Activated CD8-positive, alpha-beta memory T cell treated with anti-CD3 and anti-CD28 coated beads, Interleukin-2, amount 50 U/mL, for 4 hours (primary cell): ENCODE measurements at regions not wholly inside any gene's neighbourhood (a gene's known extent, or its start where the extent isn't known, plus 50 kb on each side); places are given as distances from the start of the nearest gene placed in this dataset.

ENCODE experiments used
- DNase-seq: peaks from one replicate; pipeline ENCODE4 v3.0.0-alpha.2; 2020

DNA sequence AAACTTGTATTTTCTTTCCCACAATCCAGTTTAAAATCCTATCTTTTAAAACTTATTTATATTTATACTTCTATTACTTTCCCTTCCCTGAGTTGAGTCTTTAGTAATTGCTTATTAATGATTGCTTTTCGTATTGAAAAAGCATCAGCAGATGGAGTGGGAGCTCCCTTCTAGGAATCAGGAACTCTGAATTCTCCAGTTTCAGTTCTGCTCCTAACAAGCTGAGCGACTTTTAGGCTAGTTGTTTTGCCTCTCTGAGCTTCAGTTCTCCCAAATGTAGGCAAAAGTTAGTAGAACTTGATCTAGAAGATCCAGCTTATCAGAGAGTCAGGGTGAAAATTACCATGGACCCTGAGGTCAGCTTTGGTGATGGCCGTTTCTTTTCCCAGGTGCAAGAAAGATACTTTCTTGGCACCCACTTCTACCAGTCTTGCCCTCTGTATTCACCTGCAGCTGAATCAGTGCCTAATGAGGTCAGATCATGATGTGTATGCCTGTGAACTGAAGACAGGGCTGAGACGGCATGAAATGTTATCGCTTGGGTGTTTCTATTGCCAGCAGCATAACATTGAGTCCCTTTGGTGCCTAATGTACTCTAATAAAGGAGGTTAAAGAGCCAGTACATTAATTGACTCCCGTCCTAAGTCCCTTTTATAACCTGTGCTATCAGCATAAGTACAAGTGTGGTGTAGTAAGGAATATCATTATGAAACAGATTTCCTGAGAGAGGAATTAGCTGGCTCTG is 194.5 kb upstream of the TBC1D5 start:
- DNase-seq: no peak

DNA sequence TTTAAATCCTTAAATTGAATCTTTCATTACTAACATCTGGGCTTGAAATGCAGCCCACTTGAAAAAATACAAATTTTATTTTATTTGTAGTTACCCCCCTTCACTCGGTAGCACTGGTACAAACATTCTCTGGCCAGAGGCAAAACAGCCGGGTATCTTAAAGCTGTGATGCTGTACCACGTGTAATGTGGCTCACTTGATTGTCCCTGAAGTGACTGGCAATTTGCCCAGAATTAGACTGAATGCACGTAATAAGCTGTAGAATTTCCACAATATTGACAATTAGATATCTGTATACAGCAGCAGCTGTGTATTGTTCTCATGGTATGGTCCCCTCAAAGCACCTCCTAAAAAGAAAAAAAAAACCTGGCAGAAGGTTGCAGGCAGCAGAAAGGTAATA is 192.8 kb upstream of the TBC1D5 start:
- no peak for DNase-seq

DNA sequence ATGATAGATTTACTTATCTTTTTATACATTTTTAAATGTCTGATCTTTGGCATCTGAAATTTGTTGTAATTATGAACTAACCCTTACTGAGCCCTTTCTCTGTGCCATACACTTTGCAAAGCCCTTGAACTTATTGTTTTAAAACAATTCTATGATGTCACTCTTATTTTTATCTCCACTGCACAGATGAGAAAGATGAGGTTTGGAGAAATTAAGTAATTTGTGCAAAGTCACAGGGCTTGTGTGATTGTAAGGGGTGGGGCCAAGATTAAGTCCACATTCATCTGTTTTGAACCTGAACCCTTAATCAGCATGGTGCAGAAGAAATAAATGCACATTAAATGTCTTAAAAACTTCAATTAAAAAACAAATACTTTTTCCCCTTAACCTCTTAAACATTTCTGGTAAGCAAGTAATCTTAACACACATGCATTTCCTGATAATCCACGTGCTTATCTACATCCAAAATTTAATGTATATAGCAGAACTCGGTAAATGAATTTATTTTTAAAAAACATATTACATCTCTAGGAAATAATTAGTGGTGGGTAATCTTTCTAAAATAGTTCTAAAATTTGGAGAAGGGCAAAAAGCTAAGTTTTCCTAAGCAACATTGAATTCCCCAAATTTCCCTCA is 189.8 kb upstream of the TBC1D5 start:
- DNase-seq: no peak

DNA sequence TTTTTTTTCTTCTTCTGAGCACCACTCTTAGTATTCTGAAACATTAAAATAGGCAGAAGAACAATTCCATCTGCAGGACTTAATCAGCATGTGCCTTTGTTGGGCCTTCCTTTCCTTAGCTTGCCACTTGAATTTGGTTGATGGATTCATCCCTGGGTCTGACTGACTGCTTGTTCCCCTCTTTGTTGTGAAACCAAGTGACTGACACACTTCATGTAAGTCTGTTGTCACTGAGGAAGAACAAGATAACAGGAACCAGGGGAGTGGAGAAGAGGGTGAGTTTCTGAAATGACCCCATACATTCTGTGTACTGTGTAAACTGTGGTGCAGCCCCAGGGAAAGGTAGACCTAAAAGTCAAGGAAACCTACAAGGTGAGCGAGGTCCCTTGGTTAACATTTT is 188.7 kb upstream of the TBC1D5 start:
- no peak for DNase-seq

DNA sequence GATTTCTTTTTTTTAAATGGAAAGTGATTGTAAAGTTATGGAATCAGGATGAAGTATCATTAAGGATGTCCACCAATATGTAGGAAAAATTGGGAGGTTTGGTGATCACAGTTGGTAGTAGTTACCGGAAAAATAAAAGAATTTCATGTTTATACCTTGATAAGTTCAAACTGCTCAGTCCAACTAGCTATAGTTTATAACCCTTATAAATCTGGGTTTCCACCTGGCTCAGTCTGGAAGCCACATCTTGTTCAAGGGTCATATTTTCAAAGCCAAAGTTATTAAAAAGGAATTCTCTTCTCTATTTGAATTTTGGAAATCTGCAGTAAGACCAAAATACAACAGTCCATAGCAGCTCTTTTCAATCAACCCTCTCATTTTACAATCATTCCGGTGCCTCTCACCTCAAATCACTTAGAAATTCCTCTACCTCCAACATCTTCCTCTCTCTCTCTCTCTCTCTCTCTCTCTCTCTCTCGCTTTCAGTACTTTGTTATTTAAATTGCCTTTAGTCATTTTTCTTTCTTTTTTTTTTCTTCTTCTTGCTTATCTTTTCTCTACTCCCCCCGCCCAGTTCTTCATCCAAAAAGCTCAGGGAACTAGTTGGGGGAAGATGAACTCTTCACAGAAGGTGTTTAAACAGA is 186.2 kb upstream of the TBC1D5 start:
- no peak for DNase-seq

DNA sequence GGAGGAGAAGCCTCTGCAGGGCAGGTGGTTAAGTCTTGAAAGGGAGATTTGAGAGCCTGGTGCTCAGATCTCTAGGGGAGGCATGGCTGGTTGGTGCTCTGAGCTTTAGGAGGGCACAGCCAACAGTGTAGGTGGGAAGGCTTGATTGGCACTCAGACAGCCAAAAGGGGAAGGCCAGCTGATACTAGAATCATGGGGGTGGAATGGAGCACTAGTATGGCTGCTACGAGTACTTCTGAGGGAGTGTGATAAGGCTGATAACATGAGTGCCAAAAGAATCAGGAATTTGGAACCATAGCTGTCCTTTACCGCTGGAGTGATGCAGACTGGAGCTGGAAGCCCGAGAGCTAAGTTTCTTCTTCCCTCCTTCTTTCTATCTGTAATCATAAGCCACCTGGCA is 184.6 kb upstream of the TBC1D5 start:
- DNase-seq: no peak

DNA sequence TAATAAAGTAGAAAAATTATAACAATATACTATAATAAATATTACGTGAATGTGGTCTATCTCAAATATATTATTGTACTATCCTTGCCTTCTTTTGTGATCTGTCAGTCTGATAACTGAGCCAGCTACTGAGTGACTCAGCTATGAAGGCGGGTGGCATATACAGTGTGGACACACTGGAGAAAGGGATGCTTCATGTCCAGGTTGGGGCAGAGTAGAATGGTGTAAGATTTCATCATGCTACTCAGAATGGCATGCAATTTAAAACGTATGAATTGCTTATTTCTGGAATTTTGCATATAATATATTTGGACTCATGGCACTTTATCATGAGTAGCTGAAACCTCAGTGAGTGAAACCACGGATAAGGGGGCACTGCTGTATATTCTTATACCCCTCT is 172.9 kb upstream of the TBC1D5 start:
- DNase-seq: no peak

DNA sequence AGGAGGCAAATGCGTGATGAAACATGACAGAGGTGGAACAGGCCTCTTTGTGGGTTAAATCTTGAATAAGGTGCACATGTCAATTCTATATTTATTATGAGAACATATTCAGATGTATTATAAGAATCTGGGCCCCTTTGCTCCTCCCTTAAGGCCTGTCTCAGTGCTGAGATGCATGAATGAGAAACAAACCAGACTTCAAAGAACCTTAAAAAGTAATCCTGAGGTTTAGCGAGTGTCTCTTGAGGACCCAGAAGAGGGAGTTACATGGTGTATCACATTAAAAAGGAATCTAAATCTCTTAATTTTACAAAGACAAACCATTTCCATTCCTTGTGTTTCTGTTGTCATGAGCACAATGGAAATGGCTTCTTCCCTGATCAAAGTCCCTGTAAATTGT is 170.9 kb upstream of the TBC1D5 start:
- no peak for DNase-seq

DNA sequence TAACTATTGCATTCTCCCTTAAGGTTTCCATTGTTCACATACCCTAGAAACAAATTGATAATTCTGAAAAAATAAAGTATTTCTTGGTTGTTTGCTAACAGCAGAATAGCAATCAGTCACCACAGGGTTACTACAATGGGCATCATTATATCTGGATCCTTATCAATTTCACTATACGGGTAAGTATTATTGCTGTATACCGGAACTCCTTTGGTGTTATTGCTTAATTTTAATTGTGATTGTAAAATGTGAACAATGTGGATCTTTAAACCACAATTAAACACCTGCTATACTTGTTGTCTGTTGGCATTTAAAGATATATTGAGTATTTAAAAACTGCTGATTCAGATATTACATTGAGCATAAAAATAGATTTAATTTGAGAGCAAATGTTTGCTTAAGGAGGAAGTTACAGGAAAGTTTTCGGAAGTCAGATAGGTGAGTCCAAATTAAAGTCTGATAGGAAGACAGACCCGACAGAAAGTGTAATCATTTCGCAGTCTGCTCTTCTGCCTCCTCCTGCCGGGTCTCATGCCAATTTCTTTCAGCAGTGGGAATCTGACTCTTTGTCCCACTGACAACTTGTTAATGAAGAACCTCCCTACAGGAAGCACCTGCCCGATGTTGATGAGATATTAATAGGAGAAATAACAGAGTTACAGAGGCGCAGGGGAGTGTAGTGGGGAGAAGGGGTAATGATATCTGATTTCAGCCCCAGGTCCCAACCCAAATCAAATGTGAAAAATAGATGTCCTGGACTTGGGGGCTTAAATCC is 169.7 kb upstream of the TBC1D5 start:
- no peak for DNase-seq

DNA sequence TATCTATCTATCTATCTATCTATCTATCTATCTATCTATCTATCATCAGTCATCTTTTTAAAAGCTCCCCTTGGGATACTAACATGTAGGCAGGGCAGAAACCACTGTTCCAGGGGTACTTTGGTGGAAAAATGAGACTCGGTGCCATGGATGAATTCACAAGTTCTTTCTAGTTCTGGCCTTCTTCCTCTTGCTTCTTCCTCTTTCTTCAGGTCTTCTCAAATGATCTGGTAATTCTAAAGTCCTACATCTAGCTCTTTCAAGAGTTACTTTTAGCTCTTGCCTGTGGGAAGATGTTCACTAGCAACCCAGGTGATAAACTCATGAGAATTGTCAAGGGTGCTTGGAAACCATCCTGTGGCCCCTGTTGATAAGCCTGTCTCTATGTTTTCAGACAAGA is 168.5 kb upstream of the TBC1D5 start:
- DNase-seq: no peak

DNA sequence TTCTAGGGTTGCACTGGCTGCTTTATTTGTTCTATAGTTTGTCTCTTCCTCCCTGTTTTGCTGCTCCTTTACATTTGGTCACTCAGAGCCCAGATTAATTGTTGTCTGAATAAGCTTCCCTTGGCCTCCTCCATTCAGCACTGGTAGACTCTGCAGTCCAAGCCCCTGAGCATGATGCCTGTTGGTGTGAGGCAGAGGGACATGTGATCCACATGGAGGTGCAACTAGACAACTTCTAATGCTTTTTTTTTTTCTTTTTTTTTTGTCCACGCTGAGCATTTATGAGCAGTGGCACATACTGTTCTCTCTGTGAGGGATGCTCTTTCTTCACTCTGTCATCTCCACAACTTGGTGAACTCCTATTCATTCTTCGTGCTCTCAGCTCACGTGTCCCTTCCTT is 167.3 kb upstream of the TBC1D5 start:
- no peak for DNase-seq

DNA sequence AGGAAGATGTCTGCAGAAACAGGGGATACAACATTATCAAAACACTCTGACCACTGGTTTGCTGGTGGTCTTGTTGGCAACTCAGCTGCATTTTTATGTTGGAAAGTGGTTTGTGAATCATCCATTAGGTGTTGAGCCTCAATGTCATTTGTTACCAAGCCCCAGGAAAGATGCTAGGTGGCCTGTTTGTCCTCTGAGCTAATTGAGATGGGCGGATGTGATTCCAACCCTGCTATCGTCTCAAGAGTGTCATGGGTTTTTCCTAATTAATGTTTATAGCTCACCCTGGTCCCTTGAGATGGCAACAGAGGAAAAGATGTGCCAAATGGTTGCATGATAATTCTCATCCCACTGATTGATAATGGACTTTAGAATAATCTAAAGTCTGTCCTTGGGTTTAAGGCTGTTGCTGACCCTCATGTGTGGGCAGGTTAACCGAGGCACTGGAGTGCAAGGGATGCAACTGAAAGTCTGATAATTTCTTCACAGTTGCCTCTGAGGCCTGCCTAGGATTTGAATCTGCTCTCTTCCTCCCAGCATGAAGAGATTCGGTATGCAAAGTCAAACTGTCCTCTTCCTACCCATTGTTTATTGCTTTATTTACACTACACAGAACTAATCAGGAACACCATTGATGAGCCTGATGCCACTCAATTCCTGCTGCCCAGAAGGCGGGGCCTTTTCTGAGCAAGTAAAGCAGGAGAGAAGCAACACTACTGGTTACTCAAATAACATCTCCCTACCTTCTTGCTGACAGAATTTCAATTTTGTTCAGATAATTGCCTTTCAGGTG is 166.2 kb upstream of the TBC1D5 start:
- DNase-seq: no peak

DNA sequence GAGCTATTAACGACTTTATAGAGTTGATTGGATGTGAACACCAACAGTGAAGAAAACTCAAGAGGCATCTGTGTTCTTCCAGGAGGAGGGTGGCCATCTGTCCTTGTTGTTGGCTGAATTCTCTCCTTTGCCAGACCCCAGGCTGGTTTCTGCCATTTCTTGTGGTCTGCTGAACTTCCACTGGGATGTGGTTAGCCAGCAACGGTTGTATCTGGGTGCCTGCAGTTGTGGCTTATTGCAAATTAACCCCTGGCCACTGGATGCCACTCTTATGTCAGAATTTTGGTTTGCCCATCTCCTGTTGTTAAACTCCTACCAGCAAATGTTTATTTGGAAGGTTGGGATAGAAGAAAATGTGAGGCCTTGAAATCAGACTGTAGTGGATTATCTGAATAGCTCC is 163.6 kb upstream of the TBC1D5 start:
- no peak for DNase-seq

DNA sequence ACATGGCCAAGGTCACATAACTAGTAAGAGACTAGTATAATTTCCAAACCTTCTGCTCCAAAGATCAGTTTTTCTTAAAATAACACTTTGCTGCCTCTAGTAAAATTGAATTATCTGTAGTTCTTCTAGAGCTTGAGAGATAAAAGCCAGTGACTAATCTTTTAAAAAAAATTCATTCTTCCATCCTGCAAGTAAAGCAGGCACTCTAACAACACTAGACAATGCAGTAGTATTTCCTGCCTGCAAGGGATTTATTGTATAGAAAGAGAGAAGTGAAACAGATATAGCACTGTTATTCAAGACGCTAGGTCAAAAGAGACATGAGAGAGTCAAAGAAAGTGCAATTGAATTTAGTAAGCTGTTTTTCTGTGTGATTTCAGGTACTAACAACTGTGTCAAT is 159.5 kb upstream of the TBC1D5 start:
- no peak for DNase-seq

DNA sequence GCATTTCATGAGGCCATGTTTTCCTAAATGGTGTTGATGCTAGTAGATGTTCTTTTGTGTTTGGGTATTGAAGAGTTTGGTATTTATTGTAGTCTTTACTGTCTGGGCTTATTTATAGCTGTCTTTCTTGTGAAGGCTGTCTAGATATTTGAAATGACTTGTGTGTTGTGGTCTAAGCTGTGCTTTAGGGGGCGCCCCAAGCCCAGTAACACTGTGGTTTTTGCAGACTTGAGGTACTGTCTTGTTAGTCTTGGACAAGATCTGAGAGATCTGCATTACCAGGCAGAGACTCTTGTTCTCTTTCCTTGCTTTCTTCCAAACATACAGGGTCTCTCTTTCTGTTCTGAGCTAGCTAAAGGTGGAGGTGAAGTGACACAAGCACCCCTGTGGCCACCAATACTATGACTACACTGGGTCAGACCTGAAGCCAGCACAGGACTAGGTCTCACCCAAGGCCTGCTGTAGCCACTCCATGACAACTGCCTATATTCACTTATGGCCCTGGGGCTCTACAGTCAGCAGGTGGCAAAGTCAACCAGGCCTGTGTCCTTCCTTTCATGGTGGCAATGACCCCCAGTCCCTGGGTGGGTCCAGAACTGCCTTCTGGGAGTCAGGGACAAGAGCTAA is 152.1 kb upstream of the TBC1D5 start:
- DNase-seq: peak; percentile 29

DNA sequence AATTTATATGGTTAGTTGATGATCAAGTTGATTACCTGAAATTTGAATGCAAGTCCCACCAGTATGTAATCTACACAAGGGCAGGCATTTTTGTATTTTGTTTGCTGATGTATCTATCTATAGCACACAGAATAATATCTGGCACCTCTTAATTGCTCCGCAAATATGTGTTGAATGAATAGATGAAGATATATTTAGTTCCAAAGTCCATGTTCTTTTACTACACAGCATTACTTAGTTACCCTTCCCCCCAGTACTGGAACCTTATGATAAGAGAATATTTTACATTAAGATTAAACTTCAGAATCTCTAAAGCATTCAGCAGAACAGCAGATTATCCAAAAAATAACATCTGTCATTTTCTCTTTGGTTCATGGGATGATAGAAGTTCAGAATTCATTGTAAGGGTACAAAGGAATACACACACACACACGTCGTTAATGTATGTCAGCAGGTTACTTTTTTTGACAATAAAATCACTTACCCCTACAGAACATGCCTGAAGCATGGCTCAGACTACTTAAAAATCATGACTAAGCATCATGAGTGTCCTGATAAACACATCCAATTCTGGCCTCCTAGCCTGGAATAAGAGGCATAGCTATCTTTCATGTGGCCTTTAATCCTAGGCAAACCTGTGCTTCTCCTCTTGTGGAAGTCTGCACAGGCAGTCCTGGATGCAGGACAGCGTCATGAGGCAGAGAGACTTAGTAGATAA is 148.9 kb upstream of the TBC1D5 start:
- DNase-seq: no peak

DNA sequence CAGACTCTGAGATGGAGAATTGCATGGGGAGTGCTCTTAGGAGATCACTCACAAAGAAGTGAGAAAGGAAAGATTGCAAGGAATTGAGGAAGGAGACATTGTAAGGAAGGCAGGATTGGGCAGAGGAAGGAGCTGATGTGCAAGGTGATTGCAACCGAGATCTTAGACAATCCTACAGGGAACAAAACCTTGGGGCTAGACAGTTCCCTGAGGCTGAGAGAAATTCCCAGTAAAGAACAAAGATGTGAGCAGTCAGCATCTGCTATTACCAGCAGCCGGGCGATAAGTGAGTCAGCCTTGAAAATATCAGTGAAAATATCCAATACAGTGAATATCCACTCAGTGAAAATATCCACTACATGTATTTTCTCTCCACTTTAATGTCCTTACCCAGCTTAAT is 143.6 kb upstream of the TBC1D5 start:
- DNase-seq: no peak

DNA sequence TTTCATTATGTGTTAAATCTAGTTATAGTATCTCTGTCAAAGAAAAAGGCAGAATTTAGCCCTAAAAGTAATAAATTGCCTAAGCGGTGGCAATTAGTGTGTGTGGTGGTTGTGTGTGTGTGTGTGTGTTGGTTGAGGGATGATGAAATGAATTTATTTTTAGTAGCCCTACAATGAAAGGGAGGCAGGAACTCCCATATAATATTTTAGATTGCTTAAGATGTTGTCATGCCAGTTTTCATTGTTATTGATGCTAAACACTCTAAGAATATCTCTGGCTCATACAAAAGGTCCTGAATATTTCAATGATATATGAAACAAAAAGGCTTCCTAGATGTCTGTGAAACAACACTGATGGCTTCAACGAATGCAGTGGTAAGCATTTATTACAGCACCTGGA is 140.6 kb upstream of the TBC1D5 start:
- no peak for DNase-seq

DNA sequence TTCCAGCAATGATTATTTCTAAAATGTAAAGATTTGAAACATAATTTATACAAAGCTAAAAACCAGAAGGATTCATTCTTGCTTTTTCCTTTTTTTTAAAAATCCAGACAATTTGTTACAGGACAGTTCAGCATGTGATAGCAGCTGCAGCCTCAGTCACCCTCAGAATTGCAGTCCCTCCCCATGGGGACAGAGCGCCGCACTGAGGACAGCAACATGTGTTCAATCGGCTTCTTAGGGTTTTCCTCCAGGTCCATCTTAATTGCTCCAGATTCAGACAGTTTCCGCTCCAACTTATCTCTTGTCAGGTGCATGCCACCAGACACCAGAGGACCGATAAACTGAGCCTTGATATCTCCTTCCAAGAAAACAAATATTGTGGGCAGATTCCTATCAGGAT is 134.9 kb upstream of the TBC1D5 start:
- no peak for DNase-seq

DNA sequence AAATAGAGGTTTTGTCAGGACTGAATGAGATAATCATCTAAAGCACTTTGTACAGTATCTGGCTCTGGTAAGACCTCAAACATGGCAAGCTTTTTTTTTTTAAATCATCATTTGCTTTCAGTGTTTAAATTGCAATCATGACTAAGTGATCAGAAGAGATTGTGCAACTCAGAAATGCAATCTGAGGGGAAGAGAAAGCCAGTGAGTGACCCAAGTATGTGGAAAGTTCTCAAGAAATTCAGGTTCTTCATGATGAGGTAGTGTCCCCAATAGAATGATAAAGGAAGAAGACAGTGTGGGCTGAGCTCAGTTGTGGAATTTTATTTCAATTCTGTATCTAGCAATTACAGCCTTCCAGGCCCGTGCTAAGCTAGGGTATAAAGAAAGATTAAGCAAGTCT is 132.2 kb upstream of the TBC1D5 start:
- DNase-seq: no peak

DNA sequence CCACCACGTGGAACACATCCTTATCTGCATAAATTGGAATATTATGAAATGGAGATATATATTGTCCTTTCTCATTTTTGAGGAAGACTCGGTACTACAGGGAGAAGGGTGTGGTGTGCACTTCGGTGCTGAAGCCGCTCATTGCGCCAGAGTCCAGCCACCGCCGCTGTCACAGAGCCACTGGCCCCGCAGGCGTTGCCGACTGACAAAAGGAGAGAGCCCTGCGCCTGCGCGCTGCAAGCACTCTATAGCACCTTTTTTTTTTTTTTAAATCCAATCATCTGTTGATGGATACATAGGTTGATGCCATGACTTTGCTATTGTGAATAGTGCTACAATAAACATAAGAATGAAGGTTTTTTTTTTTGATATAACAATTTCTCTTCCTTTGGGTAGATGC is 130.0 kb upstream of the TBC1D5 start:
- DNase-seq: no peak

DNA sequence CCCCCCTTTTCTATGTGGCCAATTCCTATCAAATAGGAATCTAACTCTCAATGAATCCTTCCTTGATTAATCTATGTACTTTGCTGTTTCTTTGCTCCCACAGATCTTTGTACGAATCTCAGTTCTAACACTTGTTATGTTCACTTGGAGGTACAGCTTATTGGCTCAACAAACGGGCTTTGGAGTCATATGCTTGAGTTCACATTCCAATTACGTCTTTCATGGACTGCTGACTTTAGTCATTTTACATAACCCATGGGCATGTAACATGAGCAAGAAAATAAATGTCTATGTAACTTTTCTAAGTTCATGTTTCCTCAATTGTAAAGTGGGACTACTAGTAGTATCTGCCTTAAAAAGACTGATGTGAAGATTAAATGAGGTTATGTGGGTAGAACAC is 123.2 kb upstream of the TBC1D5 start:
- DNase-seq: no peak
